Stimulated activated CD8-positive, alpha-beta memory T cell treated with anti-CD3 and anti-CD28 coated beads, Interleukin-2, amount 100 ng/mL, for 1 hour (primary cell): ENCODE measurements at regions not wholly inside any gene's neighbourhood (a gene's known extent, or its start where the extent isn't known, plus 50 kb on each side); places are given as distances from the start of the nearest gene placed in this dataset.
"Not testable (repeated sequence)": the region's sequence is repeated elsewhere in the genome, so short reads cannot be mapped to it uniquely, and the experiment has no call there.

Experiments used
- DNase-seq, 2 donors: peaks; one replicate each; pipeline ENCODE4 v3.0.0-alpha.2; 2020; ENCODE audit warnings: low read depth in 2 of 2

GRCh38 chr11:45407226-45407625 lies 121.1 kb upstream of the SYT13 start:
- no peak for DNase-seq

GRCh38 chr11:45405916-45406670 lies 120.0 kb upstream of the SYT13 start:
- DNase-seq: no peak

- DNase-seq: not testable (repeated sequence)
These were observed 117.4 kb upstream of the SYT13 start for GRCh38 chr11:45403521-45403920.

- DNase-seq: no peak
These were observed 116.0 kb upstream of the SYT13 start for GRCh38 chr11:45402049-45402630.

- no peak for DNase-seq
These were observed 114.5 kb upstream of the SYT13 start for GRCh38 chr11:45400591-45400990.

GRCh38 chr11:45399166-45399565 lies 113.0 kb upstream of the SYT13 start:
- DNase-seq: no peak

- DNase-seq: no peak
These were observed 112.2 kb upstream of the SYT13 start for GRCh38 chr11:45398325-45398724.

- DNase-seq: no peak
These were observed 110.3 kb upstream of the SYT13 start for GRCh38 chr11:45396394-45396793.

GRCh38 chr11:45395947-45396346 lies 109.8 kb upstream of the SYT13 start:
- DNase-seq: no peak

GRCh38 chr11:45395421-45395820 lies 109.3 kb upstream of the SYT13 start:
- no peak for DNase-seq

- DNase-seq: no peak
These were observed 108.3 kb upstream of the SYT13 start for GRCh38 chr11:45394294-45395085.

- DNase-seq: no peak
These were observed 107.7 kb upstream of the SYT13 start for GRCh38 chr11:45393826-45394225.

- no peak for DNase-seq
These were observed 107.2 kb upstream of the SYT13 start for GRCh38 chr11:45393334-45393733.

GRCh38 chr11:45392591-45393091 lies 106.5 kb upstream of the SYT13 start:
- DNase-seq: no peak

GRCh38 chr11:45392154-45392553 lies 106.0 kb upstream of the SYT13 start:
- DNase-seq: no peak

GRCh38 chr11:45391168-45391850 lies 105.2 kb upstream of the SYT13 start:
- DNase-seq: no peak

- no peak for DNase-seq
These were observed 104.3 kb upstream of the SYT13 start for GRCh38 chr11:45390407-45390806.

GRCh38 chr11:45388472-45388871 lies 102.3 kb upstream of the SYT13 start:
- no peak for DNase-seq

GRCh38 chr11:45387885-45388284 lies 101.7 kb upstream of the SYT13 start:
- DNase-seq: not testable (repeated sequence)

GRCh38 chr11:45386972-45387371 lies 100.8 kb upstream of the SYT13 start:
- DNase-seq: no peak

GRCh38 chr11:45385844-45386243 lies 99.7 kb upstream of the SYT13 start:
- DNase-seq: no peak

- no peak for DNase-seq
These were observed 99.3 kb upstream of the SYT13 start for GRCh38 chr11:45385423-45385822.
